Thoracic aorta (tissue), 2 donors: ENCODE measurements at regions not wholly inside any gene's neighbourhood (a gene's known extent, or its start where the extent isn't known, plus 50 kb on each side); places are given as distances from the start of the nearest gene placed in this dataset.
"Not testable (repeated sequence)": the region's sequence is repeated elsewhere in the genome, so short reads cannot be mapped to it uniquely, and the experiment has no call there.

Experiments
- ATAC-seq: fragments of 150-250 bp; one replicate; pipeline ENCODE4 v1.8.0; 2017; ENCODE audit warnings: low read depth; ENCODE audit not compliant: insufficient number of reproducible peaks, low FRiP score
- DNase-seq: peaks from one replicate; pipeline ENCODE4 v3.0.0-alpha.2; 2020; ENCODE audit warnings: low spot score
- H3K27ac ChIP-seq, 2 donors: fragments of 200-600 bp; sonication (generic); 1 replicate in 1 of 2; 2 replicates in 1 of 2; pipeline ENCODE4 v1.5.1; 2016; ENCODE audit warnings: mild to moderate bottlenecking in 2 of 2, moderate library complexity in 2 of 2
- H3K27me3 ChIP-seq: fragments of 200-600 bp; sonication (generic); replicated peaks from 2 replicates; pipeline ENCODE4 v1.6.0; 2016; ENCODE audit warnings: mild to moderate bottlenecking; ENCODE audit not compliant: insufficient read depth
- H3K36me3 ChIP-seq: fragments of 200-600 bp; sonication (generic); one replicate; pipeline ENCODE4 v1.5.1; 2016
- H3K4me1 ChIP-seq, 2 donors: fragments of 200-600 bp; sonication (generic); 1 replicate in 1 of 2; 2 replicates in 1 of 2; pipeline versions ENCODE4 v1.5.1 to v1.6.0; 2016; ENCODE audit warnings: low read depth in 2 of 2, mild to moderate bottlenecking in 1 of 2; ENCODE audit not compliant: control insufficient read depth in 1 of 2
- H3K4me3 ChIP-seq: fragments of 200-600 bp; sonication (generic); 2 replicates; pipeline ENCODE4 v1.5.1; 2016; ENCODE audit warnings: mild to moderate bottlenecking
- H3K9me3 ChIP-seq: fragments of 200-600 bp; sonication (generic); 2 replicates; pipeline ENCODE4 v1.5.1; 2016
- CTCF ChIP-seq: fragments of 200-600 bp; sonication (generic); IDR thresholded peaks from one replicate; pipeline ENCODE4 v1.5.1; 2019; ENCODE audit warnings: antibody characterized with exemption

GRCh38 chr6:8301502-8301901 is 133.8 kb downstream of the SLC35B3 start:
- no peak for DNase-seq
- no peaks in the 10 kb centered on the region for H3K36me3 ChIP-seq
- no peak for TF ChIP-seq CTCF
- no peak for ATAC-seq
- H3K4me3 ChIP-seq: no peak overlapping the region
- H3K4me1 ChIP-seq: no peaks in the 10 kb centered on the region
- no peaks in the 10 kb centered on the region for H3K27me3 ChIP-seq
- no peak overlapping the region for H3K27ac ChIP-seq
- no peaks in the 10 kb centered on the region for H3K9me3 ChIP-seq

GRCh38 chr6:8299034-8299433 is 136.3 kb downstream of the SLC35B3 start:
- no peak overlapping the region for H3K27ac ChIP-seq
- H3K36me3 ChIP-seq: no peaks in the 10 kb centered on the region
- H3K4me3 ChIP-seq: no peak overlapping the region
- H3K9me3 ChIP-seq: no peaks in the 10 kb centered on the region
- no peaks in the 10 kb centered on the region for H3K27me3 ChIP-seq
- no peak for TF ChIP-seq CTCF
- DNase-seq: no peak
- no peak for ATAC-seq
- no peaks in the 10 kb centered on the region for H3K4me1 ChIP-seq

- not testable (repeated sequence) for H3K4me1 ChIP-seq, H3K4me3 ChIP-seq, DNase-seq, H3K27me3 ChIP-seq, H3K9me3 ChIP-seq, H3K36me3 ChIP-seq, ATAC-seq, H3K27ac ChIP-seq
Measured at GRCh38 chr6:8282946-8283345, 152.4 kb downstream of the SLC35B3 start.

GRCh38 chr6:8282380-8282779 is 153.0 kb downstream of the SLC35B3 start:
- Histone ChIP-seq H3K27ac (no peak overlapping the region), H3K4me1 (no peaks in the 10 kb centered on the region), H3K27me3 (no peaks in the 10 kb centered on the region), H3K4me3 (no peak overlapping the region), H3K9me3 (no peaks in the 10 kb centered on the region), H3K36me3 (no peaks in the 10 kb centered on the region)
- no peak for TF ChIP-seq CTCF
- ATAC-seq (no peak), DNase-seq (no peak)

GRCh38 chr6:8279041-8279805 is 156.1 kb downstream of the SLC35B3 start:
- no peak for TF ChIP-seq CTCF
- Histone ChIP-seq H3K36me3 (no peaks in the 10 kb centered on the region), H3K4me1 (no peaks in the 10 kb centered on the region), H3K27ac (no peak overlapping the region), H3K4me3 (no peak overlapping the region), H3K27me3 (no peaks in the 10 kb centered on the region), H3K9me3 (no peaks in the 10 kb centered on the region)
- DNase-seq (no peak), ATAC-seq (no peak)

- ATAC-seq (no peak), DNase-seq (no peak)
- H3K9me3 ChIP-seq: no peaks in the 10 kb centered on the region
- H3K4me1 ChIP-seq: no peaks in the 10 kb centered on the region
- TF ChIP-seq CTCF: no peak
- no peak overlapping the region for H3K27ac ChIP-seq
- H3K36me3 ChIP-seq: no peaks in the 10 kb centered on the region
- H3K27me3 ChIP-seq: no peaks in the 10 kb centered on the region
- no peak overlapping the region for H3K4me3 ChIP-seq
Measured at GRCh38 chr6:8278562-8278961, 156.8 kb downstream of the SLC35B3 start.
